ENCODE measurements at regions not wholly inside any gene's neighbourhood (a gene's known extent, or its start where the extent isn't known, plus 50 kb on each side); places are given as distances from the start of the nearest gene placed in this dataset.

- TF ChIP-seq ARNT (IDR thresholded peaks at IDR 0.05) (no peak), SP1 (IDR thresholded peaks at IDR 0.05) (no peak), FOXM1 (IDR thresholded peaks at IDR 0.05; ENCODE audit: borderline replicate concordance) (no peak), NFRKB (IDR thresholded peaks at IDR 0.05) (no peak), SUZ12 (IDR thresholded peaks at IDR 0.05) (no peak), FOXK2 (IDR thresholded peaks at IDR 0.05) (no peak), BHLHE40 (IDR thresholded peaks at IDR 0.05; ENCODE audit: borderline replicate concordance) (no peak), FOXA1 (IDR thresholded peaks at IDR 0.05) (no peak), ELF4 (IDR thresholded peaks at IDR 0.05) (no peak), HDGF (IDR thresholded peaks at IDR 0.05; ENCODE audit: borderline replicate concordance) (no peak), LEF1 (IDR thresholded peaks at IDR 0.05; ENCODE audit: borderline replicate concordance) (no peak), TARDBP (IDR thresholded peaks at IDR 0.05) (no peak), ZNF384 (IDR thresholded peaks at IDR 0.05) (no peak), PKNOX1 (IDR thresholded peaks at IDR 0.05) (no peak)
Measured at GRCh38 chr2:122745603-122746002, 990.2 kb downstream of the TSN start.

Data from HEK293T (cell line).